ENCODE measurements at regions not wholly inside any gene's neighbourhood (a gene's known extent, or its start where the extent isn't known, plus 50 kb on each side); places are given as distances from the start of the nearest gene placed in this dataset.
A peak's percentile ranks its signal among the peaks of the same experiment; 100 is the strongest.
"Not testable (repeated sequence)": the region's sequence is repeated elsewhere in the genome, so short reads cannot be mapped to it uniquely, and the experiment has no call there.

- no peak for DNase-seq
Observed at GRCh38 chr10:6802759-6803426, 222.8 kb upstream of the PRKCQ start.

DNA sequence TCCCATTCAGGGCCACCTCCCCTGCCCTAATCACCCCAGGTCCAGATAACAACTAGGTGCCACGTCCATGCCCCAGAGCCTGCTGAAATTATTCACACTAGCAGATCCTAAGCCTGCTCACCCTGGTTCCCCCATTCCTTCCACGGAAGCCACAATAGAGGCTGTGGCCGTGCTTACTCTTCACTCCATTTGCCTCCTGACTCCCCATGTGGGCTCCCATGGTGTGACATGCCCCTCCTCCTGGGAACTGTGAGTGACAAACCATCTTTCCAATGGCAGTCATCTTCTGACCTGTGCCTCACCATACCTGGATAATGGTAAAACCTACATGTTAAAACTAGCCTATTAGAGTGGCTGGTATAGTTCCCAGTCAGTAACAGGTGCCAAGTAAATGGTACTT is 216.2 kb upstream of the PRKCQ start:
- no peak for DNase-seq

- DNase-seq, result no peak
Observed at GRCh38 chr10:6795541-6795940, 215.5 kb upstream of the PRKCQ start.

DNA sequence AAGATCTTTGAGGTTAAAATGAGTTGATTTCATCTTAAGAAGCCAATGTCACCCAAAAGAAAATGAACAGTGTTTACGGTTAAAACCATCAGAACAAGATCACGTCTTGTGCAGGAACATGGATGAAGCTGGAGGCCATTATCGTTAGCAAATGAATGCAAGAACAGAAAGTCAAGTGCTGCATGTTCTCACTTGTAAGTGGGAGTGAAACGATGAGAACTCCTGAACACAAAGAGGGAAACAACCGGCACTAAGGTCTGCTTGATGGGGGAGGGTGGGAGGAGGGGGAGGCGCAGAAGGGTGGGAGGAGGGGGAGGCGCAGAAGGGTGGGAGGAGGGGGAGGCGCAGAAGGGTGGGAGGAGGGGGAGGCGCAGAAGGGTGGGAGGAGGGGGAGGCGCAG is 214.8 kb upstream of the PRKCQ start:
- DNase-seq, result not testable (repeated sequence)

- DNase-seq, result no peak
Observed at GRCh38 chr10:6794441-6794840, 214.4 kb upstream of the PRKCQ start.

DNA sequence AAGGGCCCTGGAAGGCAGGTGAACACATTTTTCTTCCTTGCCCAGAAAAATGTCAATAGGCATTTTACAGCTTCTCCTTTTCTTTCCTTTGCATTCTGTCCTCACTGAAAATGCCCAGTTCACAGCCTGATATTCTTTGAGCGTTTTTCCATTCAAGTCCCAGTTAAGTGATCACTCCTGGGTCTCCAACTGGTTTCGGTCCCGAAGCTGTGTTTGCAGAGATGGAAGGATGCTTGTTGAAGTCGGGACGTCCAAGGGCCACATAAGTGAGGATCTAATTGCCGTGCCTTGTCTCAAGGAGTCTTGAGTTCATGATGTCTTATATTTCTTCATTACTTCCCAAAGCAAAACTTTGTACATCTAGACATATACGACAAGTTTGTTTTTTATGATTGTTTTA is 208.7 kb upstream of the PRKCQ start:
- peak; percentile 36 for DNase-seq

GRCh38 chr10:6788231-6788630 is 208.2 kb upstream of the PRKCQ start:
- DNase-seq, result peak; percentile 81

DNA sequence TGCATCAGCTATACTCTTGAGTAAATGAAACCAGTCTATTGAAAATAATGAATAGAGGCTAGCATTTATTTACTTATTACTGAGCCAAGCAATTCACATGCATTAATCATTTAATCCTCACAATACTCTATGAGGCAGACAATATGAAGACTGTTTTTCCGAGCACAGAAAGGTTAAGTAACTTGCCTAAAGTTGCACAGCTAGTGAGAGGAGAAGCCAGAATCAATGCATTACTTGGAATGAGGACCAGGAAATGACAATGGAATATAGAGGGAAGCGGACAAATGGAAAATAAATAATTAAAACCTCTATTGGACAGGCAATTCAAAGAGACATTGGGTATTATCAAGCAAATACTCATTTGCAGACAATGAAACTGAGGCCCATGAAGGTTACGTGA is 207.6 kb upstream of the PRKCQ start:
- peak; percentile 32 for DNase-seq

DNA sequence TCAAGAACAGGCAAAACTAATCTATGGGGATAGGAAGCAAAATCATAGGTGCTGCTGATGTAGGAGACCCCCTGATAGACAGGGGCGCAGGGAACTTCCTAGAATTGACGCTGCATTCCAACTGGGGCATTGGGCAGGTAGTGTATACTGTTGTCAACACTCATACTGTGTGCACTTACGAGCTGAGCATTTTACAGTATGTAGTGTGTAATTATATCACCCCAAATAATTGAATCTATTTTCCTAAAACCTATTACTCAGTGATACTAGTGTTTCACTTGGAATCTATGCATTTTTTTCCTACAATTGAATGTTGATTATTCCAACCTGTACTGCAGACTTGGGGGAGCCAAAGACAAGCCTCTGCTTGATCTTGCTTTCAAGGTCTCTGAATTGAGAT is 207.0 kb upstream of the PRKCQ start:
- DNase-seq, result no peak

- peak; percentile 74 for DNase-seq
Observed at GRCh38 chr10:6786579-6787031, 206.5 kb upstream of the PRKCQ start.

GRCh38 chr10:6784429-6784828 is 204.4 kb upstream of the PRKCQ start:
- not testable (repeated sequence) for DNase-seq

GRCh38 chr10:6783471-6783870 is 203.4 kb upstream of the PRKCQ start:
- no peak for DNase-seq

GRCh38 chr10:6782378-6782777 is 202.3 kb upstream of the PRKCQ start:
- DNase-seq, result no peak

GRCh38 chr10:6781133-6781770 is 201.2 kb upstream of the PRKCQ start:
- no peak for DNase-seq

- no peak for DNase-seq
Observed at GRCh38 chr10:6780008-6780677, 200.1 kb upstream of the PRKCQ start.

GRCh38 chr10:6778992-6779701 is 199.1 kb upstream of the PRKCQ start:
- no peak for DNase-seq

DNA sequence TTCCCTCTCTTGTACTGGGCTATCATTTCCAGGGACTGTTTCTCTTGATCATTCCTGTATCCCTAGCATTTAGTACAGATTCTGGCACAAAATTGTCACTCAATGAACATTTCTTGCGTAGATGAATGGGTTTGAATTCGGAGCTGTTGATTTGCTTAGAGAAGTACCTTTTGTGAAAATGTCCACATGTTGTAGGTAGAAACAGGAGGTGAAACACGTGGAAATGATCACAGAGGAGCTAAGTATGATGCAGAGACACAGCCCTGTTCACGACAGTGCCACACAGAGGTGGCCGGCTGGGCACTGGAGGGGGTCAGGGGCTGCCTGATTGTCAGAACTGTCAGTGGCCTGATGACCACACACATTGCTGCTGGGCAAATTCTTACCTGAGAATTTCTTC is 196.1 kb upstream of the PRKCQ start:
- no peak for DNase-seq

DNA sequence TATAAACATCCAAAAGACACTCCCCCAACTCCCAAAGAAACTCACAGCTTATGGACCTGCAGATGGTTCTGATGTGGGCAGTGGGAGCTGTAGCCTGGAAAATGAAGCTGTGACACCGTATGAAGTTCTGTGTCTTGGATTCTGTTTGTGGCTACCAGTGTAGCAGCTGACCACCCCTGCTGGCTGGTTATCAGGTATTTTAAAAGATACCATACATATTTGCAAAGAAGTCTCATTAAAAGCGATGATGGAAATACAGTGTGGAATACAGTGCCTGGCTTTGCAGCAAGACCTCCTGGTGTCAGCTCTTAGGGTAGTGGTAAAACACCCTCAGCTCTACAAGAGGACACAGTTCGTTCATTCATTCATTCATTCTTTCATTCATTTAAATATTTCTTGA is 194.3 kb upstream of the PRKCQ start:
- no peak for DNase-seq

DNA sequence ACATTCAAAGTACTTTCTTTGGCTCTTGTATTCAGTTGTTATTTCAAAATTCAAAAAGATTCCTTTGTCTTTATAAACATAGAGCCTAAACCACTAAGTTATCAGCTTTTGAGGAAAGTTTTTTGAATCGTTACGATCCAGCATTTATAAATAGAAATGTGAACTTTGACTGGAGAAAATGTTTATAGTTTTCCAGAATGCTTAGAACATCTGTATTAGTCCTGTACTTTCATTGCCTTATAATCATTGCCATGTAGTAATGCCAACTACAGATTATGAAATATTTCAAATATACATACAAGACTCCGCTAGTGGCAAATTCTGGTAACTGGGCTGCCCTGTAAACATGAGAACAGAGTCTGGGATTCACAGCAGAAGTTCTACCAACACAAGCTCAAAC is 191.3 kb upstream of the PRKCQ start:
- no peak for DNase-seq

DNA sequence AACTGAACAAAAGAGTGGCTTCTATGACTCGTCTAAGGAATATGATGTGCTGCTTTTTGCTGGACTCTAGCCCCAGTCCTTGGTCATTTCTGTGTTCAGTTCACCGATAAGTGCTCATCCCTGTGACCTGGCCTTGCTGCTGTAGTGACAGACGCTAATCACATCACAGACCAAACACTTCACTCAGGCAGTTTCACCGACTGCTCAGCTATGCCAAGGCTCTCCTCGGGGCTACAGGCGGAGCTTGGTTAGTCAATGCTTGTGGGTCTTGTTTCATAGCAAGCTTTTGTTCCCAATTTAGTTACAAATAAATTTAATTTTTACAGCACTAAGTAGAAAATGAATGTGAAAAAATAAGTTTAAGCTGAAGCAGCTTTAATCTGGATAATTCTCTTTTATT is 190.8 kb upstream of the PRKCQ start:
- DNase-seq, result no peak

DNA sequence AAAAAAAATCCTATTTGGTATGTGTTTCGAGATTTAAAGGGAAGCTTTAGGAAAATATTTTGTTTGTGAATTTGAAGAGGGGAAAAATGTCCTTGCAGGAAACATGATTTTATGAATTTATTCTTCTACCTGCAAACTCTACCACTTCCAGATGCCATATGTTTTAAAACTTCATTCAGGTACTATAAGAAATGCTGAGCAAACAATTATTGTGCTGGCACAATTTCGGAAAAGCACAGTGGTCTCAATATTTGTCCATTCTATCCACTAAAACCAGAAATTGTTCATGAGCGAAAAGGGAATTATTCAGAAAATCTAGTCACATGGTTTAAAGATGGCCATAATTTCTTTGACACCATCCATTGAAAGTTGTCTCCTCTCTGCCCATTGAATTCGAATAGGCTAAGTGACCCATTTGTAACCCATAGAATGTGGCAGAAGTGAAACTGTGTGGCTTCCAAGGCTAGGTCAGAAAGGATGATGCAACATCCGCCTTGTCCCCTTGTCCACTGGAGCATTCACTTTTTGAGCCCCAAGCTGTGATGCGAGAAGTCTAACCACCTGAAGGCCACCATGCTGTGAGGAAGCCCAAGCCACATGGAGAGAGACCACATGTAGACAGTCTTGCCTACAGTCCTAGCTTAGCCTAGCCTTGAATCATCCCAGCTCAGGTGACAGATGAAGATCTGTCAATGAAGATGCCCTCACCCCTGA is 189.8 kb upstream of the PRKCQ start:
- DNase-seq, result no peak

GRCh38 chr10:6766131-6766801 is 186.2 kb upstream of the PRKCQ start:
- no peak for DNase-seq
